Thyroid gland (tissue), 4 donors: ENCODE measurements at regions not wholly inside any gene's neighbourhood (a gene's known extent, or its start where the extent isn't known, plus 50 kb on each side); places are given as distances from the start of the nearest gene placed in this dataset.

Source experiments
- POLR2A ChIP-seq, 2 donors: fragments of 450-650 bp; IDR thresholded peaks; one replicate each; pipeline ENCODE4 v1.6.1; 2017; ENCODE audit warnings: antibody characterized with exemption in 2 of 2, mild to moderate bottlenecking in 2 of 2, moderate library complexity in 1 of 2
- TF ChIP-seq, protein P1 (sequence below), 6 experiments: fragments of 200-600 bp in 3 of 6; fragments of 450-650 bp in 3 of 6; sonication (generic) in 3 of 6; IDR thresholded peaks; one replicate each; pipeline ENCODE4 v1.5.1; 2016 to 2019; ENCODE audit warnings: antibody characterized with exemption in 6 of 6, mild to moderate bottlenecking in 2 of 6, inconsistent platforms in 1 of 6, moderate library complexity in 1 of 6

- no peak for TF ChIP-seq POLR2A (IDR thresholded peaks at IDR 0.05)
- TF ChIP-seq, protein P1, sequence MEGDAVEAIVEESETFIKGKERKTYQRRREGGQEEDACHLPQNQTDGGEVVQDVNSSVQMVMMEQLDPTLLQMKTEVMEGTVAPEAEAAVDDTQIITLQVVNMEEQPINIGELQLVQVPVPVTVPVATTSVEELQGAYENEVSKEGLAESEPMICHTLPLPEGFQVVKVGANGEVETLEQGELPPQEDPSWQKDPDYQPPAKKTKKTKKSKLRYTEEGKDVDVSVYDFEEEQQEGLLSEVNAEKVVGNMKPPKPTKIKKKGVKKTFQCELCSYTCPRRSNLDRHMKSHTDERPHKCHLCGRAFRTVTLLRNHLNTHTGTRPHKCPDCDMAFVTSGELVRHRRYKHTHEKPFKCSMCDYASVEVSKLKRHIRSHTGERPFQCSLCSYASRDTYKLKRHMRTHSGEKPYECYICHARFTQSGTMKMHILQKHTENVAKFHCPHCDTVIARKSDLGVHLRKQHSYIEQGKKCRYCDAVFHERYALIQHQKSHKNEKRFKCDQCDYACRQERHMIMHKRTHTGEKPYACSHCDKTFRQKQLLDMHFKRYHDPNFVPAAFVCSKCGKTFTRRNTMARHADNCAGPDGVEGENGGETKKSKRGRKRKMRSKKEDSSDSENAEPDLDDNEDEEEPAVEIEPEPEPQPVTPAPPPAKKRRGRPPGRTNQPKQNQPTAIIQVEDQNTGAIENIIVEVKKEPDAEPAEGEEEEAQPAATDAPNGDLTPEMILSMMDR (IDR thresholded peaks at IDR 0.05) = no peak
These were observed 151.5 kb upstream of the RXFP2 start for GRCh38 chr13:31587698-31588266.
